IPS-18c (cell line): ENCODE measurements at regions not wholly inside any gene's neighbourhood (a gene's known extent, or its start where the extent isn't known, plus 50 kb on each side); places are given as distances from the start of the nearest gene placed in this dataset.

Source experiments
- H3K4me3 ChIP-seq: 2 replicates; pipeline ENCODE4 v1.7.0; 2013; ENCODE audit warnings: low read depth, mild to moderate bottlenecking, low read length, moderate library complexity; ENCODE audit not compliant: insufficient read depth
- H3K9me3 ChIP-seq: one replicate; pipeline ENCODE4 v1.6.1; 2013; ENCODE audit warnings: mild to moderate bottlenecking, low read length, moderate library complexity; ENCODE audit not compliant: control insufficient read depth, insufficient read depth

GRCh38 chr13:55673910-55674309 is 1466.8 kb upstream of the PRR20A start:
- Histone ChIP-seq H3K4me3 (no peak overlapping the region), H3K9me3 (no peaks in the 10 kb centered on the region)

GRCh38 chr13:55682776-55683175 is 1457.9 kb upstream of the PRR20A start:
- Histone ChIP-seq H3K4me3 (no peak overlapping the region), H3K9me3 (no peaks in the 10 kb centered on the region)

GRCh38 chr13:55705526-55705925 is 1435.2 kb upstream of the PRR20A start:
- no peaks in the 10 kb centered on the region for H3K9me3 ChIP-seq
- H3K4me3 ChIP-seq, result no peak overlapping the region

GRCh38 chr13:55705971-55706370 is 1434.7 kb upstream of the PRR20A start:
- H3K4me3 ChIP-seq, result no peak overlapping the region
- H3K9me3 ChIP-seq, result no peaks in the 10 kb centered on the region

- H3K4me3 ChIP-seq, result no peak overlapping the region
Measured at GRCh38 chr13:55714120-55714519, 1426.6 kb upstream of the PRR20A start.

GRCh38 chr13:55727683-55728082 is 1413.0 kb upstream of the PRR20A start:
- Histone ChIP-seq H3K4me3 (no peak overlapping the region), H3K9me3 (no peaks in the 10 kb centered on the region)

More at GRCh38 chr13:55714120-55714519, 1426.6 kb upstream of the PRR20A start:
- H3K9me3 ChIP-seq, result no peaks in the 10 kb centered on the region

- Histone ChIP-seq H3K9me3 (no peaks in the 10 kb centered on the region), H3K4me3 (no peak overlapping the region)
Measured at GRCh38 chr13:55728247-55728646, 1412.5 kb upstream of the PRR20A start.

GRCh38 chr13:55745828-55746227 is 1394.9 kb upstream of the PRR20A start:
- Histone ChIP-seq H3K9me3 (no peaks in the 10 kb centered on the region), H3K4me3 (no peak overlapping the region)

GRCh38 chr13:55761986-55762385 is 1378.7 kb upstream of the PRR20A start:
- no peaks in the 10 kb centered on the region for H3K9me3 ChIP-seq

GRCh38 chr13:55777612-55778011 is 1363.1 kb upstream of the PRR20A start:
- Histone ChIP-seq H3K4me3 (no peak overlapping the region), H3K9me3 (no peaks in the 10 kb centered on the region)

More at GRCh38 chr13:55761986-55762385, 1378.7 kb upstream of the PRR20A start:
- no peak overlapping the region for H3K4me3 ChIP-seq

GRCh38 chr13:55783841-55784240 is 1356.9 kb upstream of the PRR20A start:
- Histone ChIP-seq H3K9me3 (no peaks in the 10 kb centered on the region), H3K4me3 (no peak overlapping the region)

- Histone ChIP-seq H3K9me3 (no peaks in the 10 kb centered on the region), H3K4me3 (no peak overlapping the region)
Measured at GRCh38 chr13:55788548-55788947, 1352.2 kb upstream of the PRR20A start.

- no peak overlapping the region for H3K4me3 ChIP-seq
- H3K9me3 ChIP-seq, result no peaks in the 10 kb centered on the region
Measured at GRCh38 chr13:55792544-55793193, 1348.0 kb upstream of the PRR20A start.

- H3K4me3 ChIP-seq, result no peak overlapping the region
- H3K9me3 ChIP-seq, result no peaks in the 10 kb centered on the region
Measured at GRCh38 chr13:55815458-55816033, 1325.2 kb upstream of the PRR20A start.

GRCh38 chr13:55816976-55817601 is 1323.6 kb upstream of the PRR20A start:
- no peaks in the 10 kb centered on the region for H3K9me3 ChIP-seq
- H3K4me3 ChIP-seq, result no peak overlapping the region

GRCh38 chr13:55820817-55821216 is 1319.9 kb upstream of the PRR20A start:
- no peak overlapping the region for H3K4me3 ChIP-seq

GRCh38 chr13:55869648-55870047 is 1271.1 kb upstream of the PRR20A start:
- Histone ChIP-seq H3K4me3 (no peak overlapping the region), H3K9me3 (peaks cover 7% of the 10 kb centered on the region)

More at GRCh38 chr13:55820817-55821216, 1319.9 kb upstream of the PRR20A start:
- no peaks in the 10 kb centered on the region for H3K9me3 ChIP-seq

- H3K4me3 ChIP-seq, result no peak overlapping the region
- no peaks in the 10 kb centered on the region for H3K9me3 ChIP-seq
Measured at GRCh38 chr13:55887561-55887960, 1253.2 kb upstream of the PRR20A start.
